IgD-negative memory B cell (primary cell): ENCODE measurements at regions not wholly inside any gene's neighbourhood (a gene's known extent, or its start where the extent isn't known, plus 50 kb on each side); places are given as distances from the start of the nearest gene placed in this dataset.

Experiments used
- H3K27ac Mint-ChIP-seq, 3 donors: one replicate each; pipeline ENCODE4 v1.8.0; 2020 to 2022; ENCODE audit warnings: mild to moderate bottlenecking in 3 of 3, mixed read lengths in 3 of 3, moderate library complexity in 1 of 3
- H3K27me3 Mint-ChIP-seq: one replicate; pipeline ENCODE4 v1.8.0; 2021; ENCODE audit warnings: mixed read lengths
- H3K36me3 Mint-ChIP-seq: one replicate; pipeline ENCODE4 v1.8.0; 2020; ENCODE audit warnings: mild to moderate bottlenecking, mixed read lengths
- H3K4me1 Mint-ChIP-seq, 3 donors: one replicate each; pipeline ENCODE4 v1.8.0; 2020 to 2022; ENCODE audit warnings: mixed read lengths in 3 of 3, mild to moderate bottlenecking in 1 of 3
- H3K4me3 Mint-ChIP-seq, 4 donors: one replicate each; pipeline ENCODE4 v1.8.0; 2020 to 2022; ENCODE audit warnings: mild to moderate bottlenecking in 4 of 4, mixed read lengths in 4 of 4, moderate library complexity in 3 of 4
- H3K9me3 Mint-ChIP-seq, 3 donors: one replicate each; pipeline ENCODE4 v1.8.0; 2020 to 2021; ENCODE audit warnings: mixed read lengths in 3 of 3, mild to moderate bottlenecking in 1 of 3

DNA sequence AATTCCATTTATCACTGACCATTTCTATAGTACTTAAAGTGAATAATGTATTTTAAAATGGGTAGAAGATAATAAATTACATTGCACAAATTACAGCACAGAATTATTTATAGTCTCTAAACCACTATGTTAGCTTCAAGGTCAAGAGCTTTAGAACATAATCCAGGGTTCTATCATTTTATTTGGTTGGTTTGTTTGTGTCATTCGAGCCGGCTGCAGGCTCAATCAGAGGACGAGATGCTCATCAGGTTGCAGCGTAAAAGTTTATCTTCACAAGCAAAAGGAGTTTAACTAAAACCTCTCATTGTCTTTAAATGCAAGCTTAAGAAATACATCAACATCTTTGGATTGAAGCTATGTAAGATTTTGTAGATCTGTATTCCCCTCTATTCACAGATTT lies 523.8 kb downstream of the EFNA5 start:
- H3K27me3 Mint-ChIP-seq, result no peaks in the 10 kb centered on the region
- H3K4me1 Mint-ChIP-seq, result no peaks in the 10 kb centered on the region
- no peak overlapping the region for H3K4me3 Mint-ChIP-seq
- H3K9me3 Mint-ChIP-seq, result peaks cover 0 to 2% (median 0%) of the 10 kb centered on the region in 3 donors
- no peak overlapping the region for H3K27ac Mint-ChIP-seq
- no peaks in the 10 kb centered on the region for H3K36me3 Mint-ChIP-seq

DNA sequence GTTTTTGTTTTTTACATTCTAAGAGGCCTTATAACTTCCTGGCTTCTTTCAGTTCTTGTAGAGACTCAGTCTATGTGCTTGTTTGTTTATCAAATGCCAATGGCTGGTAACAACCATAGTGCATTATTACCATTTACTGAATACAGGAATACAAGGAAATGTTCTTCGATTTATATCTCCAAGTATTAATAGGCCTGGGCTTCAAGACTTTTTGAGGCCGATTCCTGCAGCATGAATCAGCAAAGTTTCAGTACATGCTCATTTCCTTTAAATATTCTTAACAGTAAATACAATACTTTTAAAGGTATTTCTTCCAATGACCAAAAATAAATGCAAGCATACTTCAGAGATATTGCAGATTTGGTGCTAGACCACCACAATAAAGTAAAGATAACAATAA lies 535.3 kb downstream of the EFNA5 start:
- no peak overlapping the region for H3K27ac Mint-ChIP-seq
- H3K9me3 Mint-ChIP-seq, result peaks cover 5 to 21% (median 6%) of the 10 kb centered on the region in 3 donors
- H3K4me1 Mint-ChIP-seq, result peaks cover 0 to 1% (median 0%) of the 10 kb centered on the region in 3 donors
- H3K36me3 Mint-ChIP-seq, result no peaks in the 10 kb centered on the region
- H3K4me3 Mint-ChIP-seq, result no peak overlapping the region
- no peaks in the 10 kb centered on the region for H3K27me3 Mint-ChIP-seq

DNA sequence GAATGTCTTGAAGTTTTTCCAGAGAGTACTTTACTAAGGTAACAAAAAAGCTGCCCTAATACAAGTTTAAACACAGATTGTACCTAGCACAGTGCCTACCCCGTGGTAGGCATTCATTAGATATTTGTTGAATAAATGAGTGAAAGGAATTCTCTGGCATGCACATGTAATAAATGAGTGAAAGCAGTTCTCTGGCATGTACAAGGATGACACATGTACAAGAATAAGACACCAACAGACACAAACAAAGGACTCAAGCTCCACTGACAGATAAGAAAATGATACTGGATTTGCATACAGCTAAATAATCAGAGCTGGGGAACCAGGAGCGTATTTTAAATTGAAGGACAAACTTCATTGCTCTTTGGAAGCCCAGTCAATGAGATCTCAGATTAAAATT lies 535.8 kb downstream of the EFNA5 start:
- Mint-ChIP-seq H3K9me3 (peaks cover 4 to 17% (median 5%) of the 10 kb centered on the region in 3 donors), H3K4me3 (no peak overlapping the region), H3K27me3 (no peaks in the 10 kb centered on the region), H3K36me3 (no peaks in the 10 kb centered on the region), H3K27ac (no peak overlapping the region), H3K4me1 (peaks cover 0 to 1% (median 0%) of the 10 kb centered on the region in 3 donors)

DNA sequence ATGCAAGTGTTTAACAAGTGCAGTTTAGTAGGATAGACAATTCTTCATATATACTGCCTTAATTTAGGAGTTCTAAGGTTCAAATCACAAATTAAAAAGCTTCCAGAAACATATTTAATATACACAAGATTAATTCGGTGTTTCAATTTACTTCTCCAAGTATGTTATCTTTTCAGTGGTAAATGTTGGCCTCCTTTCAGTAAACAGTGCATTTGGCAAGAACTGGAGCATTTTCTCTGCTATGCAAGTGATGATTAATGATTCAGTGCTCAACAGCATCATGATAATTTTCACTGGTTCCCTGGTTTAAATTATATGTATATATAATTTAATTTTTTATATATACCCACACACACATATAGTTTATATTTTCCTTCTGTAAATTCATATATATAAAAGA lies 541.7 kb downstream of the EFNA5 start:
- Mint-ChIP-seq H3K9me3 (peaks cover 2 to 11% (median 2%) of the 10 kb centered on the region in 3 donors), H3K4me3 (no peak overlapping the region), H3K4me1 (no peaks in the 10 kb centered on the region), H3K27ac (no peak overlapping the region), H3K27me3 (no peaks in the 10 kb centered on the region), H3K36me3 (no peaks in the 10 kb centered on the region)

DNA sequence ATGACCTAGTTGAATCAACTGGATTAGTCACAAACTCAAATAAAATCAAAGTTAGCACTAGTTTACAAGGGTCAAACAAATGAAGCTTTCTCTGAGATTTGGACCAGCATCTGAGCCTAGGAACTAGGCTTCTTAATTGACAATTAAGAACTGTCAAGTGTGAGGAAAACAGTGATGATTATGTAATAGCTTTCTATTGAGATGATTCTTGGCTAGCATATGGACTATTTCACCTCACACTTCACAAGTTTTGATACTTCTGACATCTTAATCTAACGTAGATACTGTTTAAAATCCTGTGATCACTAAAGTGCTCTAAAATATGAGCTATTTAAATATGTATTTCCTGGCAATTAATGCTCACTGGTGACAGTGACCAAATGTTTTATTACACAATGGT lies 542.9 kb downstream of the EFNA5 start:
- Mint-ChIP-seq H3K36me3 (no peaks in the 10 kb centered on the region), H3K4me3 (no peak overlapping the region), H3K9me3 (peaks cover 0 to 7% (median 2%) of the 10 kb centered on the region in 3 donors), H3K27me3 (no peaks in the 10 kb centered on the region), H3K27ac (no peak overlapping the region), H3K4me1 (no peaks in the 10 kb centered on the region)

DNA sequence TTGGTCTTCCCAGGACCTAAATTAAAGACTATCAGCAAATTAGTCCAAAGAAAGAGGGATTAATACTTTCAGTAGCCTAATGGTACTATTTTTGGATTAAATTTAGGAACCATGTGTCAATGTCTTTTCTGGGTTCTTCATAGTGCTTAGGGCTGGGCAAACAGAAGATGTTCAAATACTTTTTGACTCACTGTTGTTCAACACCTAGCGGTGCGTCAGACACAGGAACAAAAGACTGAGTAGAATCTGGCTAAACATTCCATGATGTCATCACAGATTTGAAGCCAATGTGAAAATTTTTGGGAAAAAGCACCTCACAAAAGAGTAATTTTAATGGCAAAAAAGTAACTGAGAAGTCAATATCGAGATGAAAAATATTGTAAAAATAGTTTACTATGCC lies 544.4 kb downstream of the EFNA5 start:
- Mint-ChIP-seq H3K27ac (no peak overlapping the region), H3K9me3 (peaks cover 0 to 2% (median 0%) of the 10 kb centered on the region in 3 donors), H3K4me1 (no peaks in the 10 kb centered on the region), H3K4me3 (no peak overlapping the region), H3K27me3 (no peaks in the 10 kb centered on the region), H3K36me3 (no peaks in the 10 kb centered on the region)

DNA sequence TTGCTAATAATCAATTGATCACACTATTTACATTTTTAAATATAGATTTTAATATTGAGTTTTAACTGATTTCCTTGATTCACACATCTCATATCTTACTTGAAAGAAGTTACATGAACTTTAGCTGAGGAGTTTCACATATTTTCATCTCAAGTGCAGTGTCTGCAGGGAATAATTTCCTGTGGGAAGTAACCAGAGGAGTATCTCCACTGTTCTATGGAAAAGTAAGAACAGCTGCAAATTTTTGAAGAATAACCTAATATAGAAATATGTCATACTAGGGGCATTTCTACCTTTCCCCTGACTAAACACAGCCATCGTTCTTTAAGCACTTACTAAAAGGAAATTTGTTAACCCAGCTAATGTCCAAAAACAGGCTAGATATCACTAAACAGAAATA lies 546.4 kb downstream of the EFNA5 start:
- H3K4me3 Mint-ChIP-seq, result no peak overlapping the region
- no peaks in the 10 kb centered on the region for H3K36me3 Mint-ChIP-seq
- no peak overlapping the region for H3K27ac Mint-ChIP-seq
- H3K4me1 Mint-ChIP-seq, result no peaks in the 10 kb centered on the region
- H3K9me3 Mint-ChIP-seq, result no peaks in the 10 kb centered on the region
- H3K27me3 Mint-ChIP-seq, result no peaks in the 10 kb centered on the region

DNA sequence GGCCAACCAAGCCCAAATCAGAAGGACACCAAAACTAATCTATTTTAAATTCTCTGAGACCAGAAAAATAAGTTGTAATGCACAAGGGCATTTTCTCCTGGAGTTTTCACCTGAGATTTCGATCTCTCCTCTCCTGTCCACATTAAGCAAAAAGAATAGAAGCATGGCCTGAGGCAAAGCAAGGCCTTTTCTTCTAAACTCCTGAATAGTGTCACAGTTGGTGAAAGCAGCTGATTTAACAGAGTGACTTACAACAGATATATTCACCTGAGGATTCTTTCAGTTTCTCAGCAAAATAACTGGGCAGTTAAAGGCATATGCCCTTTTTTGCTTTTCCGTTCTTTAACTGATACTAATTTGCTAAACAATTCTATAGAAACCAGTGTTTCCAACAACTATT lies 547.7 kb downstream of the EFNA5 start:
- H3K36me3 Mint-ChIP-seq, result no peaks in the 10 kb centered on the region
- no peaks in the 10 kb centered on the region for H3K4me1 Mint-ChIP-seq

DNA sequence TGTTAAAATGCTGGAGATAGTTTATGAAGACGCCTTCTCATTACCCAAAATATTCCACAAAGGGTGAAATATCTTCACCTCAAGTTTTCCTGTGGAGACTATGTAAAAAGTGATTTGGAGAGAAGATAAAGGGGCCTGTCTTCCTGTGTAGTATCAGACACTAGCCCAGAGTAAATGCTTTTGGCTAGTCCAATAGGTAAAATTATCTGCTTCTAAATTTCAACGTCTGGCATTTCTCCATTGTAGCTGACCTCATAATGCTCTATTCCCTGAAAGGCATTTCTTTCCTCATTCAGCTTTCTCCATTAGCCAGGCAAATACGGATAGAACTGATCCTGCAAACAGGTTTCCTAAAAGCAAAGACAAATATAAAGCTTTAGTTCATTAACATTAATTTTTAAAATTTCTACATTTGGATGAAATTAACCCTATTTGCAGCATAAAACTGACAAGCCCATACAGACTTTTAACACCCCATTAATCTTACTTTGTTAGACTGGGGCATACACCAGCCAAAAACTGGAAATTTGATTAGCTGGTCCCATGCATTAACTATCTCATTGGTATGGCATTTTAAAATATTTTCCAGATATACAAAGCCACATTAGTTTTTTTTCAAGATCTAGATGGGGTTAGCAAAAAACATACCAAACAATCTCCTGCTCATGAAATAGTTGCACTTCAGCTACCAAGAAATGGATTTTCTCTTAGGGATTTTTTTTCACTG lies 548.8 kb downstream of the EFNA5 start:
- Mint-ChIP-seq H3K27ac (no peak overlapping the region), H3K27me3 (no peaks in the 10 kb centered on the region), H3K9me3 (no peaks in the 10 kb centered on the region), H3K36me3 (no peaks in the 10 kb centered on the region), H3K4me3 (no peak overlapping the region), H3K4me1 (no peaks in the 10 kb centered on the region)

More for the DNA sequence above, 547.7 kb downstream of the EFNA5 start:
- no peak overlapping the region for H3K4me3 Mint-ChIP-seq
- H3K27ac Mint-ChIP-seq, result no peak overlapping the region
- H3K27me3 Mint-ChIP-seq, result no peaks in the 10 kb centered on the region
- H3K9me3 Mint-ChIP-seq, result no peaks in the 10 kb centered on the region

DNA sequence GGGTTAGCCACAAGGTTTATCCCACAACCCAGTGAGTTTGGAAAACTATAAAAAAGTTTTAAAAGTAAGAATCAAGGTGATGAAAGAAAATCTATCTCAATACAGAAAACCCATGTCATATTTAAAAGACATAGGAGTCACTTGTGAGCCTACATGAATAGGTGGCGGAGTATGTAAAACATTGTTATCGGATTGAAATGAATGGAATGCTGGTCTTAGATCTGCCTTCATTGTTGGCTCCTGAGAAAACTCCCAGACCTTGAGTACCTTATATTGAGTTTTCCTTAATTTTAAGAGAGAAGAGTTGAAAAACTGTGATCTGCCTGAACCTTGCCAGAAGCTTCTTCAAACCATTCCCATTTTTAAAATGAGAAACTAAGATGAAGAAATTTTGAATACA lies 551.1 kb downstream of the EFNA5 start:
- Mint-ChIP-seq H3K4me3 (no peak overlapping the region), H3K27me3 (no peaks in the 10 kb centered on the region)

DNA sequence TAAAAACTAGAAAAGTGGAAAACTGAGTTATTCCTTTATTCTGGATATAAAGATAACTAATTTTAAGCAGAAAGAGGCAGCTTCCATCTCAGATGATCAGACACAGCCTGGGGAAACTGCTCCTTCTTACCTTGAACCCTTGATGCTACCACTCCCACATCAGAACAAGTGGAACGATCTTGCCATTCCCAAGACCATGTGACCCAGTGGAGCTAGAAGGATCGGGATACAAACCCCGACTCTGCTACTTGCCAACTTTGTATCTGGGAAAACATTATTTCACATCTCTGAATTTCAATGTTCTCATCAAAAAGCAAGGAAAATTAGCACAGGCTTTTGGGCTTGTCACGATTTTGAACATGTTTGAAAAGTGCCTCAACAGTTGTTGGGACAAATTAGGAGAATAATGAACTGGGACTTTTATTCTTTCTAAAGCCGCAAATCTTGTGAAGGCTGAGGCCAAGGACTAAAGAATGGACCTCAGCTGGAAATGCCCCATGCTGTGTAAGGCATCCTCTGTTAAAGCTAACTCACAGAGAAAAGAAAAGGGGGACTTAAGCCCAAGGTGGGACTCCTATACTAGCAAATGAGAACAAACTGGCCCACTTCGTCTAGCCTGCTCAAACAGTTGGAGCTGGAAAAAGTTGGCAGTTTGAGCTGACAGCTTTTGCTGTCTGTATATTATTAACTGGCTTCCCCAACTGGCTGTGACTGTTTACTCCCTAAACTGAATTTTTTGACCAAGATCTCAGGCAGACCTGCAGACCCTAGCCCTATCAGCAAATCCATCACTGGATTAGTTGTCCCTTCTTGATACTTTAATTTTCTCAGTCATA lies 552.3 kb downstream of the EFNA5 start:
- Mint-ChIP-seq H3K27ac (no peak overlapping the region), H3K4me1 (no peaks in the 10 kb centered on the region), H3K9me3 (no peaks in the 10 kb centered on the region), H3K36me3 (no peaks in the 10 kb centered on the region), H3K4me3 (no peak overlapping the region), H3K27me3 (no peaks in the 10 kb centered on the region)

More for the DNA sequence above, 551.1 kb downstream of the EFNA5 start:
- Mint-ChIP-seq H3K27ac (no peak overlapping the region), H3K9me3 (no peaks in the 10 kb centered on the region), H3K36me3 (no peaks in the 10 kb centered on the region), H3K4me1 (no peaks in the 10 kb centered on the region)

DNA sequence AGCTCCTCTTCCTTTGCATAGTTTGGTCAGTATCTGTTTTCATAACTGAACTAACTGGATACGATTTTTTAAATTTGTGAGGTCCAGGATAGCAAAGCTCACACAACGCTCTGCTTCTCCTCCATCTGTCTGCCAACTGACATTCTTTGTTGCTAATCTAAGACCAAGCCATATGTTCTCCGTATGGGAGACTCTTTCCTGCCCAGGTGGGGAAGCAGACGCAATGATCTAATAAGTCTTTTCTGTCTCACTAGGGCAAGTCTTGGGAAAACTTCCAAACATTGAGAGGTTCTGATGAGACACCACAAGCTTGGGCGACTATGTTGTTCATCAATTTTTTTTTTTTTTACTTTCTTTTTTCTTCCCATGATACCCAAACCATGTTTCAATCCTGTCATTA lies 558.5 kb downstream of the EFNA5 start:
- Mint-ChIP-seq H3K4me1 (no peaks in the 10 kb centered on the region), H3K9me3 (peaks cover 4 to 11% (median 8%) of the 10 kb centered on the region in 3 donors), H3K36me3 (no peaks in the 10 kb centered on the region), H3K4me3 (no peak overlapping the region), H3K27ac (no peak overlapping the region), H3K27me3 (no peaks in the 10 kb centered on the region)

DNA sequence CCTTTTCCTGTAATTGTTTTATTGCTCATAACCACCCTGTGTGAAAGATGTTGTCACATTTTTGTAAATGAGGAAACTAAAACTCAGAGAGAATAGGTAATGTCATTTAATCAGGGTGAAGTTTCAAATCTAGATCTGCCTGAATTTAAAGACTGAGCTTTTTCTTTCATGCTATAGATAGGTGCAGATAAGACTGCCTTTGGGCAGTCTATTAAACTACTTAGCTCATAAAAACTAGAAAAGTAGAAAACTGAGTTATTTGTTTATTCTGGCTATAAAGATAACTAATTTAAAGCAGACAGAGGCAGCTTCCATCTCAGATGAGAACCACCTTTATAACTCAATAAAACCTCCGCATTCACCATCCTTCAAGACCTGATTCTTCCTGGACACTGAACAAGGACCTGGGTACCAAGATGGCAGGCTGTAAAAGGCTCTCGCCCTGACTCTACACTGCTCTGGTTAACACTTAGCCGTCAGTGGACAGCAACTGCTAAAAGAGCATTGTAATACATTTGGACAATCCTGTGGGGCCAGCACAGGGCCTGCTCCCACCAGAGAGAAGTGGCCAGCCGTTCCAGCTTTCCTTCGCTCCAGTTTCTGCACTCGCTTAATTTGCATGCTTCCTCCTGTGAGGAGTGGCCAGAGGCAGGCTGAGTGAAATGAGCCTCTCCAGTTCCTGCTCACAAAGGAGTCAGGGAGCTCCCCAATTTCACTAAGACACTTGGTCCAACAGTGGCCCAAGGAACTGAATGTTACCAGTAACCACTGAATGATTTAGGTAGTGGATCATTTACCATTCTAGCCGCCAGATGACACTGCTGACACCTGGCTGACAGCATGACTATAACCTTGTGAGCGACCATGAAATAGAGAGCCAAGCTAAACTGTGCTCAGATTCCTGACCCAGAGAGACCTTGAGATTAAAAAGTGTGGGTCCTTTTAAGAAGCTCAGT lies 566.4 kb downstream of the EFNA5 start:
- Mint-ChIP-seq H3K9me3 (no peaks in the 10 kb centered on the region), H3K27ac (no peak overlapping the region), H3K4me3 (no peak overlapping the region), H3K4me1 (no peaks in the 10 kb centered on the region), H3K36me3 (no peaks in the 10 kb centered on the region), H3K27me3 (peaks cover 2% of the 10 kb centered on the region)

DNA sequence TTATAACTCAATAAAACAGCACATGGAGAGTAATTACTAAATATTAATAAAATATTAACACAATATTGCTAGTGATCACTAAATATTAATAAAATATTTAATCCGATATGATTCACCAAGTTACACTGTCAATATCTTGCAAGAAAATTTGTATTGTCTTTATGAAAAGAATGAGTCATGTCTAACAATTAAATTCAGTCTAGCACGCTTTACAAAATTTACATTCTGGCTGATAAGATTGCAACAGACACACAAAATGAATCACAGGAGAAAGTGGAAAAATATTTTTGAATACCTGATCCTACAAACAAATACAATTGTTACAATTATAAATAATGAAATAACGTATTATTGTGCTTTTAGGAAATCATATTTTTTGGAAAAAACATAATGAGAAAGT lies 567.2 kb downstream of the EFNA5 start:
- Mint-ChIP-seq H3K27ac (no peak overlapping the region), H3K4me3 (no peak overlapping the region), H3K4me1 (no peaks in the 10 kb centered on the region), H3K27me3 (peaks cover 2% of the 10 kb centered on the region), H3K36me3 (no peaks in the 10 kb centered on the region), H3K9me3 (peaks cover 0 to under 1% (median 0%) of the 10 kb centered on the region in 3 donors)

DNA sequence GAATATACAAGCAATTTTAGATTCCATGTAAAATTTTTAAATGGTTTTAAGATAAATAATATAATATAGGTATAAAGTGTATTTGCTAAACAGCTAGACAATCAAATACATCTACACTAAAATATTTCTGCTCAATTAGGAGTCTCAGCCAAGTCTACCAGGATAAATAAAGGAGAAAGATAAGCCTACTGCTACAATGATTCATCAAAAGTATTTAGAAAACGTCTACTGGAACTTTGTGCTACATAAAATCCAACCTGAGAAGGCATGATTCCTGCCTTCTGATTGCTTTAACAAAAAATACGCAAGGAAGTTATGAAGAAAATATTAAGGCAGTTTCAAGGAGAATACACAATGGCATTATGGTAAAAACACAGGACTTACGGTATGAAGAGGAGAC lies 570.6 kb downstream of the EFNA5 start:
- Mint-ChIP-seq H3K9me3 (peaks cover 0 to 2% (median 0%) of the 10 kb centered on the region in 3 donors), H3K4me1 (no peaks in the 10 kb centered on the region), H3K27ac (no peak overlapping the region), H3K27me3 (peaks cover 2% of the 10 kb centered on the region), H3K36me3 (no peaks in the 10 kb centered on the region), H3K4me3 (no peak overlapping the region)
